GM20000 (cell line): ENCODE measurements at regions not wholly inside any gene's neighbourhood (a gene's known extent, or its start where the extent isn't known, plus 50 kb on each side); places are given as distances from the start of the nearest gene placed in this dataset.
"Not testable (repeated sequence)": the region's sequence is repeated elsewhere in the genome, so short reads cannot be mapped to it uniquely, and the experiment has no call there.

Source experiments
- DNase-seq: peaks from one replicate; pipeline ENCODE4 v3.0.0; 2012; ENCODE audit warnings: low spot score
- CTCF ChIP-seq: IDR thresholded peaks from 2 replicates; pipeline ENCODE4 v1.5.1; 2012; ENCODE audit warnings: mild to moderate bottlenecking, control low read depth; ENCODE audit errors: extremely low read depth, missing control alignments

- no peak for DNase-seq
- no peak for TF ChIP-seq CTCF
Observed at GRCh38 chr7:57819491-57819981, 369.6 kb downstream of the ZNF716 start.

- TF ChIP-seq CTCF = no peak
- no peak for DNase-seq
Observed at GRCh38 chr7:57820477-57820876, 370.5 kb downstream of the ZNF716 start.

- DNase-seq = no peak
- no peak for TF ChIP-seq CTCF
Observed at GRCh38 chr7:57821438-57822382, 371.7 kb downstream of the ZNF716 start.

GRCh38 chr7:57826548-57826947 is 376.6 kb downstream of the ZNF716 start:
- not testable (repeated sequence) for DNase-seq

GRCh38 chr7:57835161-57835560 is 385.2 kb downstream of the ZNF716 start:
- not testable (repeated sequence) for DNase-seq

- not testable (repeated sequence) for DNase-seq
Observed at GRCh38 chr7:57839152-57839551, 389.2 kb downstream of the ZNF716 start.

GRCh38 chr7:57867884-57868701 is 418.1 kb downstream of the ZNF716 start:
- DNase-seq = peak; percentile 2

GRCh38 chr7:57868771-57869483 is 418.9 kb downstream of the ZNF716 start:
- no peak for TF ChIP-seq CTCF
- peak; percentile 2 for DNase-seq

More at GRCh38 chr7:57867884-57868701, 418.1 kb downstream of the ZNF716 start:
- TF ChIP-seq CTCF = no peak
